Endothelial cell of umbilical vein (primary cell): ENCODE measurements at regions not wholly inside any gene's neighbourhood (a gene's known extent, or its start where the extent isn't known, plus 50 kb on each side); places are given as distances from the start of the nearest gene placed in this dataset.
A peak's percentile ranks its signal among the peaks of the same experiment; 100 is the strongest.

Source experiments
- BruUV-seq: library from RNA; stranded (reverse); fragments of 400-500 nt; replicated peaks from 2 replicates; lab custom pipeline; 2021; lab: Mats Ljungman, UMichigan
- CTCF ChIA-PET: fragments of 300-600, 350-600 bp; sonication (Branson Sonifier 250); formaldehyde crosslinking; loops from one replicate; lab custom pipeline; 2021; ENCODE audit warnings: antibody characterized with exemption, inconsistent platforms; lab: Charles Lee
- POLR2A ChIA-PET: fragments of 300-600, 350-600 bp; sonication (Branson Sonifier 250); formaldehyde crosslinking; loops from one replicate; lab custom pipeline; 2021; ENCODE audit warnings: antibody characterized with exemption, inconsistent platforms; lab: Charles Lee
- DNase-seq: peaks from one replicate; pipeline ENCODE4 v3.0.0-alpha.2; 2011; ENCODE audit warnings: low read depth, low spot score
- FAIRE-seq: peaks from 2 replicates; lab custom pipeline; 2011; peaks lifted over from hg19 to GRCh38; lab: Jason Lieb, UNC
- H2AFZ ChIP-seq: 2 replicates; pipeline ENCODE4 v1.6.0; 2012; ENCODE audit warnings: low read depth, low read length, control low read depth, inconsistent platforms
- H3K27ac ChIP-seq: 2 replicates; pipeline ENCODE4 v1.5.1; 2011; ENCODE audit warnings: low read depth, mild to moderate bottlenecking, control low read depth, low read length, moderate library complexity; ENCODE audit not compliant: insufficient read depth
- H3K27me3 ChIP-seq, 2 experiments: 2 replicates each; pipeline versions ENCODE4 v1.6.0 to v1.6.1; 2011; ENCODE audit warnings: low read length in 2 of 2, mixed read lengths in 1 of 2; ENCODE audit not compliant: control insufficient read depth in 2 of 2, insufficient read depth in 2 of 2
- H3K36me3 ChIP-seq, 2 experiments: 2 replicates in 1 of 2; 3 replicates in 1 of 2; pipeline ENCODE4 v1.5.1; 2011; ENCODE audit warnings: low read length in 2 of 2, mild to moderate bottlenecking in 1 of 2, moderate library complexity in 1 of 2; ENCODE audit not compliant: control insufficient read depth in 2 of 2, insufficient read depth in 2 of 2; ENCODE audit errors: extremely low read depth in 1 of 2
- H3K4me1 ChIP-seq: 3 replicates; pipeline ENCODE4 v1.5.1; 2011; ENCODE audit warnings: mild to moderate bottlenecking, low read length; ENCODE audit not compliant: control insufficient read depth, insufficient read depth; ENCODE audit errors: extremely low read depth
- H3K4me2 ChIP-seq: 2 replicates; pipeline ENCODE4 v1.6.1; 2011; ENCODE audit warnings: low read length, control low read depth, mixed read lengths; ENCODE audit not compliant: insufficient read depth
- H3K4me3 ChIP-seq, 3 experiments: fragments of 200-600 bp in 1 of 3; sonication (generic), shearing (Covaris generic) in 1 of 3; replicated peaks in 1 of 3; 2 replicates each; pipeline ENCODE4 v1.5.1; 2011 to 2016; ENCODE audit warnings: control low read depth in 3 of 3, low read length in 3 of 3, mild to moderate bottlenecking in 2 of 3, inconsistent platforms in 1 of 3, low read depth in 1 of 3, moderate library complexity in 1 of 3; ENCODE audit not compliant: insufficient read depth in 1 of 3
- H3K79me2 ChIP-seq: 2 replicates; pipeline ENCODE4 v1.6.0; 2012; ENCODE audit warnings: low read length, inconsistent platforms; ENCODE audit not compliant: control insufficient read depth, insufficient read depth
- H3K9ac ChIP-seq: replicated peaks from 2 replicates; pipeline ENCODE3; 2011; ENCODE audit warnings: low read length, control low read depth; ENCODE audit not compliant: insufficient read depth; ENCODE audit errors: extremely low read depth
- H3K9me1 ChIP-seq: replicated peaks from 3 replicates; pipeline ENCODE4 v1.6.0; 2011; ENCODE audit warnings: mild to moderate bottlenecking, low read length; ENCODE audit not compliant: control insufficient read depth, insufficient read depth; ENCODE audit errors: extremely low read depth
- H3K9me3 ChIP-seq: replicated peaks from 2 replicates; pipeline ENCODE4 v1.5.1; 2012; ENCODE audit warnings: low read length, inconsistent platforms; ENCODE audit not compliant: control insufficient read depth, insufficient read depth
- H4K20me1 ChIP-seq: replicated peaks from 2 replicates; pipeline ENCODE3; 2011; ENCODE audit warnings: mild to moderate bottlenecking, low read length; ENCODE audit not compliant: control insufficient read depth, insufficient read depth; ENCODE audit errors: extremely low read depth
- EZH2 ChIP-seq: IDR thresholded peaks from 2 replicates; pipeline ENCODE4 v1.6.1; 2012; ENCODE audit warnings: borderline replicate concordance, low read depth, mild to moderate bottlenecking, moderate library complexity, low read length, inconsistent platforms; ENCODE audit not compliant: severe bottlenecking
- FOS ChIP-seq: IDR thresholded peaks from 2 replicates; pipeline ENCODE4 v1.6.1; 2011; ENCODE audit warnings: mild to moderate bottlenecking, low read length, moderate library complexity, borderline replicate concordance; ENCODE audit not compliant: insufficient read depth
- GATA2 ChIP-seq: IDR thresholded peaks from 2 replicates; pipeline ENCODE4 v1.7.0; 2011; ENCODE audit warnings: low read depth, mild to moderate bottlenecking, moderate library complexity, mixed read lengths, low read length; ENCODE audit not compliant: insufficient read length, insufficient read depth
- JUN ChIP-seq: IDR thresholded peaks from 2 replicates; pipeline ENCODE4 v1.6.1; 2011; ENCODE audit warnings: borderline replicate concordance, low read depth; ENCODE audit not compliant: insufficient read length, insufficient read depth
- MYC ChIP-seq: IDR thresholded peaks from one replicate; pipeline ENCODE4 v1.6.1; 2011; ENCODE audit warnings: mild to moderate bottlenecking, low read depth, low read length
- POLR2A ChIP-seq: IDR thresholded peaks from 2 replicates; pipeline ENCODE4 v1.6.1; 2012; ENCODE audit warnings: low read depth, mild to moderate bottlenecking, control low read depth, low read length
- POLR2AphosphoS5 ChIP-seq: IDR thresholded peaks from 2 replicates; pipeline ENCODE4 v1.6.1; 2012; ENCODE audit warnings: low read depth, mild to moderate bottlenecking, control low read depth, low read length, moderate library complexity; ENCODE audit not compliant: insufficient read depth
- dilution Hi-C: fragments of 300-500 bp; cut with MboI; formaldehyde crosslinking; loops from one replicate; pipeline ENCODE4 v1.15.0; 2019; ENCODE audit warnings: low sequenced_read_pairs; ENCODE audit not compliant: extremely low pct_ligation_motif_present
- intact Hi-C: fragments of 100-400 bp; cut with micrococcal nuclease; formaldehyde crosslinking; loops from one replicate; pipeline ENCODE4 v1.10.0; 2022
- TF ChIP-seq, protein P1 (sequence below), 2 donors: IDR thresholded peaks; 1 replicate in 1 of 2; 2 replicates in 1 of 2; pipeline ENCODE4 v1.5.1; 2011; ENCODE audit warnings: low read length in 2 of 2, mild to moderate bottlenecking in 2 of 2, moderate library complexity in 2 of 2, control low read depth in 1 of 2, inconsistent platforms in 1 of 2, low read depth in 1 of 2; ENCODE audit not compliant: insufficient read depth in 1 of 2; ENCODE audit errors: extremely low read depth in 1 of 2
- TF ChIP-seq, protein P2 (sequence below): IDR thresholded peaks from 2 replicates; pipeline ENCODE4 v1.6.1; 2011; ENCODE audit not compliant: insufficient read depth, insufficient read length

DNA sequence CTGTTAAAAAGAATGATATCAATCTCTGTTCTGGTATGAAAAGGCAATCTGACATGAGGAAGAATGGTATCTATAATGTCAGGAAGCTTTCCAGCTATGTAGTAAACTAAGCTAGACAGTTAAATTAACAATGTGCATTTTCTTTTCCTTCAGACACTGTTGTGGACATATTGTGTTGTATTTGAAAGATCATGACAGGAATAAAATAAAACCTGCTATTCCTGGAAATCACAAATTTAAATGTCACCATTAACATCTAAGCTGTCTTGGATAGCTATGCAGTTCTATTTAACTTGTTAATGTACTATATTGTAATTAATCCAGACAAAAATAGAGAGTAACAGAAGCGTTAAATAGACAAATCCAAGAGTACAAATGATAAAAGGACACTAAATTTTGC lies 297.4 kb upstream of the LUZP2 start:
- TF ChIP-seq, protein P1, sequence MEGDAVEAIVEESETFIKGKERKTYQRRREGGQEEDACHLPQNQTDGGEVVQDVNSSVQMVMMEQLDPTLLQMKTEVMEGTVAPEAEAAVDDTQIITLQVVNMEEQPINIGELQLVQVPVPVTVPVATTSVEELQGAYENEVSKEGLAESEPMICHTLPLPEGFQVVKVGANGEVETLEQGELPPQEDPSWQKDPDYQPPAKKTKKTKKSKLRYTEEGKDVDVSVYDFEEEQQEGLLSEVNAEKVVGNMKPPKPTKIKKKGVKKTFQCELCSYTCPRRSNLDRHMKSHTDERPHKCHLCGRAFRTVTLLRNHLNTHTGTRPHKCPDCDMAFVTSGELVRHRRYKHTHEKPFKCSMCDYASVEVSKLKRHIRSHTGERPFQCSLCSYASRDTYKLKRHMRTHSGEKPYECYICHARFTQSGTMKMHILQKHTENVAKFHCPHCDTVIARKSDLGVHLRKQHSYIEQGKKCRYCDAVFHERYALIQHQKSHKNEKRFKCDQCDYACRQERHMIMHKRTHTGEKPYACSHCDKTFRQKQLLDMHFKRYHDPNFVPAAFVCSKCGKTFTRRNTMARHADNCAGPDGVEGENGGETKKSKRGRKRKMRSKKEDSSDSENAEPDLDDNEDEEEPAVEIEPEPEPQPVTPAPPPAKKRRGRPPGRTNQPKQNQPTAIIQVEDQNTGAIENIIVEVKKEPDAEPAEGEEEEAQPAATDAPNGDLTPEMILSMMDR (IDR thresholded peaks at IDR 0.05; ENCODE audit: extremely low read depth in 1 of 2, insufficient read depth in 1 of 2, low read depth in 1 of 2, low read length in 2 of 2): no peak
- TF ChIP-seq POLR2AphosphoS5: no peak
- no peak for TF ChIP-seq GATA2
- TF ChIP-seq MYC: no peak
- TF ChIP-seq FOS: no peak
- TF ChIP-seq JUN: no peak
- TF ChIP-seq EZH2: no peak
- TF ChIP-seq POLR2A: no peak
- TF ChIP-seq, protein P2, sequence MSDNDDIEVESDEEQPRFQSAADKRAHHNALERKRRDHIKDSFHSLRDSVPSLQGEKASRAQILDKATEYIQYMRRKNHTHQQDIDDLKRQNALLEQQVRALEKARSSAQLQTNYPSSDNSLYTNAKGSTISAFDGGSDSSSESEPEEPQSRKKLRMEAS: no peak
- Histone ChIP-seq H3K27me3 (no peaks in the 10 kb centered on the region), H3K9me3 (no peaks in the 10 kb centered on the region), H4K20me1 (no peaks in the 10 kb centered on the region), H3K36me3 (no peaks in the 10 kb centered on the region), H3K27ac (no peak overlapping the region), H3K9ac (no peak overlapping the region), H3K4me2 (no peak overlapping the region), H3K79me2 (no peaks in the 10 kb centered on the region), H2AFZ (no peak overlapping the region), H3K4me3 (no peak overlapping the region), H3K9me1 (no peaks in the 10 kb centered on the region), H3K4me1 (no peaks in the 10 kb centered on the region)
- DNase-seq (no peak), FAIRE-seq (peak; percentile 57)
- POLR2A ChIA-PET: no interaction called here
- BruUV-seq: no TSS peak
- intact Hi-C loops (no loop called here), dilution Hi-C loops (no loop called here)
- CTCF ChIA-PET: no interaction called here
